BLaER1 treated with 17β-estradiol and CSF1 and Interleukin-3, amounts not matched to agents 10 nM and 100 nM (cell line): ENCODE measurements at regions not wholly inside any gene's neighbourhood (a gene's known extent, or its start where the extent isn't known, plus 50 kb on each side); places are given as distances from the start of the nearest gene placed in this dataset.

Experiments
- H3K27ac ChIP-seq, 11 experiments: shearing (Covaris generic); formaldehyde crosslinking; 2 replicates each; pipeline ENCODE4 v1.8.1; 2022
- H3K27me3 ChIP-seq, 11 experiments: shearing (Covaris generic); formaldehyde crosslinking; 2 replicates each; pipeline ENCODE4 v1.8.1; 2022
- H3K36me3 ChIP-seq, 11 experiments: shearing (Covaris generic); formaldehyde crosslinking; 2 replicates each; pipeline ENCODE4 v1.8.1; 2022
- H3K4me1 ChIP-seq, 10 experiments: shearing (Covaris generic); formaldehyde crosslinking; 2 replicates each; pipeline ENCODE4 v1.8.1; 2022
- H3K4me2 ChIP-seq, 11 experiments: shearing (Covaris generic); formaldehyde crosslinking; 2 replicates each; pipeline ENCODE4 v1.8.1; 2022
- H3K4me3 ChIP-seq, 10 experiments: shearing (Covaris generic); formaldehyde crosslinking; 2 replicates each; pipeline ENCODE4 v1.8.1; 2022
- H3K9ac ChIP-seq, 11 experiments: shearing (Covaris generic); formaldehyde crosslinking; 2 replicates each; pipeline ENCODE4 v1.8.1; 2022
- H3K9me3 ChIP-seq, 11 experiments: shearing (Covaris generic); formaldehyde crosslinking; replicated peaks in 1 of 11; 2 replicates each; pipeline ENCODE4 v1.8.1; 2022
- H4K20me1 ChIP-seq, 11 experiments: shearing (Covaris generic); formaldehyde crosslinking; 2 replicates each; pipeline ENCODE4 v1.8.1; 2022
- Cebpa-rat ChIP-seq, 11 experiments: shearing (Covaris generic); IDR thresholded peaks; 2 replicates each; pipeline ENCODE4 v1.8.1; 2022

GRCh38 chr2:226439337-226439736 lies 360.3 kb downstream of the IRS1 start:
- Histone ChIP-seq H3K4me2 (peak overlapping the region in 8 of 11 experiments; percentile 10 to 49 (median 28); a peak in 12 of 22 replicates), H3K9ac (no peak overlapping the region), H3K4me3 (no peak overlapping the region), H4K20me1 (no peaks in the 10 kb centered on the region), H3K27me3 (no peaks in the 10 kb centered on the region), H3K4me1 (peaks cover 0 to 14% (median 8%) of the 10 kb centered on the region in 10 experiments; a peak in 9 of 20 replicates), H3K36me3 (no peaks in the 10 kb centered on the region), H3K27ac (no peak overlapping the region), H3K9me3 (peaks cover 0 to 4% (median 0%) of the 10 kb centered on the region in 11 experiments; a peak in 2 of 22 replicates)
- peak in 6 of 11 experiments; percentile 29 to 79 (median 62); a peak in 8 of 22 replicates for TF ChIP-seq Cebpa-rat (IDR thresholded peaks at IDR 0.05)

GRCh38 chr2:226435146-226435545 lies 364.5 kb downstream of the IRS1 start:
- no peak for TF ChIP-seq Cebpa-rat (IDR thresholded peaks at IDR 0.05)
- no peak overlapping the region for H3K27ac ChIP-seq
- H3K36me3 ChIP-seq: no peaks in the 10 kb centered on the region
- H3K9ac ChIP-seq: no peak overlapping the region
- no peak overlapping the region for H3K4me3 ChIP-seq
- H3K27me3 ChIP-seq: no peaks in the 10 kb centered on the region
- peaks cover 0 to 14% (median 8%) of the 10 kb centered on the region in 10 experiments; a peak in 9 of 20 replicates for H3K4me1 ChIP-seq
- H3K9me3 ChIP-seq: peaks cover 0 to 4% (median 0%) of the 10 kb centered on the region in 11 experiments; a peak in 2 of 22 replicates
- no peak overlapping the region for H3K4me2 ChIP-seq
- H4K20me1 ChIP-seq: no peaks in the 10 kb centered on the region

- Histone ChIP-seq H3K4me1 (peaks cover 0 to 11% (median 6%) of the 10 kb centered on the region in 10 experiments; a peak in 9 of 20 replicates), H3K9me3 (peaks cover 0 to 4% (median 0%) of the 10 kb centered on the region in 11 experiments; a peak in 2 of 22 replicates), H3K36me3 (no peaks in the 10 kb centered on the region), H3K27me3 (no peaks in the 10 kb centered on the region), H3K9ac (no peak overlapping the region), H4K20me1 (no peaks in the 10 kb centered on the region), H3K4me2 (no peak overlapping the region), H3K4me3 (no peak overlapping the region), H3K27ac (no peak overlapping the region)
- TF ChIP-seq Cebpa-rat (IDR thresholded peaks at IDR 0.05): no peak
These were observed 364.9 kb downstream of the IRS1 start for GRCh38 chr2:226434702-226435101.

GRCh38 chr2:226431288-226431948 lies 368.2 kb downstream of the IRS1 start:
- TF ChIP-seq Cebpa-rat (IDR thresholded peaks at IDR 0.05): no peak
- Histone ChIP-seq H3K27ac (no peak overlapping the region), H3K4me2 (no peak overlapping the region), H4K20me1 (no peaks in the 10 kb centered on the region), H3K36me3 (no peaks in the 10 kb centered on the region), H3K9ac (no peak overlapping the region), H3K27me3 (no peaks in the 10 kb centered on the region), H3K9me3 (peaks cover 0 to 4% (median 0%) of the 10 kb centered on the region in 11 experiments; a peak in 1 of 22 replicates), H3K4me3 (no peak overlapping the region), H3K4me1 (peaks cover 6 to 19% (median 17%) of the 10 kb centered on the region in 10 experiments)

- H3K27ac ChIP-seq: no peak overlapping the region
- H3K4me3 ChIP-seq: no peak overlapping the region
- no peaks in the 10 kb centered on the region; a peak in 1 of 22 replicates for H3K9me3 ChIP-seq
- H3K36me3 ChIP-seq: no peaks in the 10 kb centered on the region
- H3K4me2 ChIP-seq: no peak overlapping the region
- H3K4me1 ChIP-seq: peaks cover 8 to 38% (median 28%) of the 10 kb centered on the region in 10 experiments
- peaks cover 0 to 13% (median 0%) of the 10 kb centered on the region in 11 experiments; a peak in 5 of 22 replicates for H3K27me3 ChIP-seq
- H4K20me1 ChIP-seq: no peaks in the 10 kb centered on the region
- H3K9ac ChIP-seq: no peak overlapping the region
- TF ChIP-seq Cebpa-rat (IDR thresholded peaks at IDR 0.05): no peak
These were observed 370.1 kb downstream of the IRS1 start for GRCh38 chr2:226429476-226429875.

GRCh38 chr2:226427538-226428307 lies 371.9 kb downstream of the IRS1 start:
- H3K27ac ChIP-seq: 0 out of 22 replicates have a peak overlapping the region, but pooled peaks of 2 of the 11 experiments have one; percentile 7 to 24
- H3K4me1 ChIP-seq: peaks cover 25 to 54% (median 45%) of the 10 kb centered on the region in 10 experiments
- no peaks in the 10 kb centered on the region for H3K36me3 ChIP-seq
- peaks cover 0 to 20% (median 0%) of the 10 kb centered on the region in 11 experiments; a peak in 5 of 22 replicates for H3K27me3 ChIP-seq
- H3K9me3 ChIP-seq: no peaks in the 10 kb centered on the region; a peak in 1 of 22 replicates
- H3K4me2 ChIP-seq: peak overlapping the region; percentile 28 to 93 (median 53); a peak in 21 of 22 replicates
- no peak overlapping the region for H3K4me3 ChIP-seq
- no peak overlapping the region for H3K9ac ChIP-seq
- no peaks in the 10 kb centered on the region for H4K20me1 ChIP-seq
- TF ChIP-seq Cebpa-rat (IDR thresholded peaks at IDR 0.05): no peak

- H3K27me3 ChIP-seq: peaks cover 0 to 22% (median 0%) of the 10 kb centered on the region in 11 experiments; a peak in 5 of 22 replicates
- H3K27ac ChIP-seq: peak overlapping the region in 1 of 11 experiments; percentile 38; a peak in 2 of 22 replicates
- peaks cover 38 to 68% (median 55%) of the 10 kb centered on the region in 10 experiments for H3K4me1 ChIP-seq
- no peaks in the 10 kb centered on the region for H4K20me1 ChIP-seq
- H3K9ac ChIP-seq: no peak overlapping the region
- peak overlapping the region in 7 of 11 experiments; percentile 6 to 93 (median 46); a peak in 11 of 22 replicates for H3K4me2 ChIP-seq
- no peak overlapping the region for H3K4me3 ChIP-seq
- no peaks in the 10 kb centered on the region for H3K36me3 ChIP-seq
- H3K9me3 ChIP-seq: no peaks in the 10 kb centered on the region; a peak in 1 of 22 replicates
- peak in 3 of 11 experiments; percentile 42 to 60 (median 54); a peak in 4 of 22 replicates for TF ChIP-seq Cebpa-rat (IDR thresholded peaks at IDR 0.05)
These were observed 373.3 kb downstream of the IRS1 start for GRCh38 chr2:226426292-226426736.

GRCh38 chr2:226424971-226425370 lies 374.6 kb downstream of the IRS1 start:
- H3K9ac ChIP-seq: no peak overlapping the region
- peak overlapping the region in 9 of 11 experiments; percentile 73 to 93 (median 86); a peak in 15 of 22 replicates for H3K4me2 ChIP-seq
- no peaks in the 10 kb centered on the region for H3K36me3 ChIP-seq
- H3K27ac ChIP-seq: no peak overlapping the region
- no peaks in the 10 kb centered on the region for H4K20me1 ChIP-seq
- H3K4me1 ChIP-seq: peaks cover 47 to 73% (median 59%) of the 10 kb centered on the region in 10 experiments
- H3K4me3 ChIP-seq: no peak overlapping the region
- peaks cover 0 to 25% (median 0%) of the 10 kb centered on the region in 11 experiments; a peak in 5 of 22 replicates for H3K27me3 ChIP-seq
- TF ChIP-seq Cebpa-rat (IDR thresholded peaks at IDR 0.05): no peak
- no peaks in the 10 kb centered on the region; a peak in 2 of 22 replicates for H3K9me3 ChIP-seq
